ENCODE measurements at regions not wholly inside any gene's neighbourhood (a gene's known extent, or its start where the extent isn't known, plus 50 kb on each side); places are given as distances from the start of the nearest gene placed in this dataset.
"Not testable (repeated sequence)": the region's sequence is repeated elsewhere in the genome, so short reads cannot be mapped to it uniquely, and the experiment has no call there.

DNA sequence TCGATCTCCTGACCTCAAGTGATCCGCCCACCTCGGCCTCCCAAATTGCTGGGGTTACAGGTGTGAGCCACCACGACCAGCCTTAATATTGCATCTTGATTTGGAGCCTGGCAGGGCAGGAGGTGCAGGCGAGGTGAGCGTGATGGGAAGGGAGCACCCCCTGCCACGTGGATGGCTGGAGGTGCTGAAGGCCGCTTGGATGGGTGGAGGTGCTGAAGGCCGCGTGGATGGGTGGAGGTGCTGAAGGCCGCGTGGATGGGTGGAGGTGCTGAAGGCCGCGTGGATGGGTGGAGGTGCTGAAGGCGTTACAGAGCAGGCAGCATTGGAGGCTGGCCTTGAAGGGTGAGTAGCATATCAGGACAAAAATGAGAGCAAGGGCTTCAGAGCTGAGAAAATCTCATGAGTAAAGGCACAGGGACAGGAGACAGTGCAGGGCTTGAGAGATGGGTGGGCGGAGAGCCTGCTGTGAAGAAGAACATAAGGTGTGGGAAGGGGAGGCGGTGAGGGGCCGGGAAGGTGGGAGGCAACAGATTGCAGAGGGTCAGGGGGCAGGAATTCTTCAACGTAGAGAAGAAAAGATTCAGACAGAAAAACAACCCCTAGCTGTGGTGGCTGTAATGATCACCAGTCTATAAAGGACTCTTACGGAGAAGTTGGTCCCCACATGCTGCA lies 101.7 kb upstream of the SEC14L1 start:
- no peak for DNase-seq

DNA sequence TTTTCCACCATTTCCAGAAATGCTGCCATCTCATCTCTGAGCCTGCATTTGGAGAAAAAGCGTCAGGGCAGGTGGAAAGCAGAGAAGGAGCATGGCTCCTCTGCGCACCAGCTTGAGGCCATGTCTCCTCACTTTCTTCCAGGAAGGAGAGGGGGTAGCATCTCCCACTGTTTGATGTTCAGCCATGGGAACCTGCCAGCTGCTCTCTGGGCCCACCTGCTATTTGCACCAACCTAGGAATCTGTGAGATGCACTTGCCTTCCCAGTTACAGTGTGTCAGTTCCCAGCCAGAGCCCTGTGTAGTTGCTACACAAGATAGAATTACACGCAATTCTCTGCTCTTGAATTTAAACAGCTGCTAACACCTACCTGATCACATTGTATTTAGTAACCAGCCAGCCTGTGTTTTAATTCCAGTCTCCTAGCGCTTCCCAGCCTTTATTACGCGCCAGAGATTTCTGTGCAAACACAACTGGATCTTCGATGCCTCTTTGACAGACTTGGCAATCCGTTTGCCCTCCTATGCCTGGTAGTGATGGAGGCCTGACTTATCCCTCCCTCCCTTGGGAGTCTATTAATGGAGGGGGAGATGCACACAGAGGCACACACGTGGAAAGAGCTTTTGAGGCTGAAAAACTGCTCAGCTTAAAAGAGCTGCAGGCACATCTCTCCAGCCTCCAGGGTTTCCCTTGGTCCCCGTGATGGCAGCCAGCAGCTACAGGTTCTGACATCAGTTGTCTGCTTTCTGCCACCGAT lies 98.1 kb upstream of the SEC14L1 start:
- no peak for DNase-seq

DNA sequence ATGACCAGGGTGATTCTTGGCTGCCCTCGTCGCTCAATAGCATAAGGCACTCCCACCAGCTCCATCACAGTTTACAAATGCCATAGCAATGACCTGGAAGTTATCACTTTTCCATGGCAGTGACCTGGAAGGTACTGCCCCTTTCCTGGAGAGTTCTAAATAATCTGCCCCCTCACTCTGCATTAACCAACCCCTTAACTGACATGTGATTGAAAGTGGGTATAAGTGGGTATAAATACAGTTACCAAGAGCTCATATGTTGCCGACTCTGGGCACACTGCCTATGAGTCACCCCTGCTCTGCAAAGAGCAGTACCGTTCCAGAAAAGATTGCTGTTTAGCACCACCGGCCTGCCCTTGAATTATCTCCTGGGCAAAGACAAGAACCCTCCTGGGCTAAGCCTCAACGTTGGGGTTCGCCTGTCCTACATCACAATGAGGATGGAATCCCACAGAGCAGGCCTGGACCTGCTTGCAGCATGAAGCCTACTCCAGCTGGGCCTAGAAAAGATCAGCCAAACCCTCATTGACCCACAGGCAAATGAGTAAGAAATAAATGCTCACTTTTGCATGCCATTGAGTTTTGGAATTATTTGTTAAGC lies 95.2 kb upstream of the SEC14L1 start:
- no peak for DNase-seq

DNA sequence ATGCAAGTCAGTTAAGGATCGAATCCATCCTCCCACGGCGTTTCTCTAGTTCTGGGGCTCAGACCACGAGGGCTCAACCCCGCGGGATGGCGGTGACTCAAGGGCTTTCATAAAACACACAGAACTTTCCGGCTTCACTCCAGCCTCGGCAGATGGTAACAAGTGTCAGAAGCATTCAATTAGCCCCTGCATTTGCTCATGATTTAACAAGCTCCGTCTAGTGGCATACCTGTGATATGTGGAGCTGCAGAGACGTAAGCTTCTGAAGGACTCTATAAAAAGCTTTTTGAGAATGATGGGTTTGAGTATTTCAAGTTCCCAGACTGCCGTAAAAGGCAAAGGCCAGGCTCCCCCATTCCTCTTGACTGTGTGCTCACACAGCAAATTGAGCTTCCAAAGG lies 91.3 kb upstream of the SEC14L1 start:
- no peak for DNase-seq

DNA sequence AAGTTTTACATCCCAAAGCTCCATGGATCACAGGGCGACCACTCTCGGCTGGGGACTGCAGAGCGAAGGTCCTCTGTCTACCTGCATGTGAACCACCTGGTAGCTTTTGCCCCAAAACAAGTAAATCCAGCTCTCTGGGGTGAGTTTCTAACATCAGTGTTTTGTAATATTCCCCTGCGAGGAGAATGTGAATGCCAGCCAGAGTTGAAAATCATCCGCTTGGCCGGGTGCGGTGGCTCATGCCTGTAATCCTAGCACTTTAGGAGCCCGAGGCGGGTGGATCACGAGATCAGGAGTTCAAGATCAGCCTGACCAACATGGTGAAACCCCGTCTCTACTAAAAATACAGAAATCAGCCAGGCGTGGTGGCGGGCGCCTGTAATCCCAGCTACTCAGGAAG lies 89.9 kb upstream of the SEC14L1 start:
- not testable (repeated sequence) for DNase-seq

DNA sequence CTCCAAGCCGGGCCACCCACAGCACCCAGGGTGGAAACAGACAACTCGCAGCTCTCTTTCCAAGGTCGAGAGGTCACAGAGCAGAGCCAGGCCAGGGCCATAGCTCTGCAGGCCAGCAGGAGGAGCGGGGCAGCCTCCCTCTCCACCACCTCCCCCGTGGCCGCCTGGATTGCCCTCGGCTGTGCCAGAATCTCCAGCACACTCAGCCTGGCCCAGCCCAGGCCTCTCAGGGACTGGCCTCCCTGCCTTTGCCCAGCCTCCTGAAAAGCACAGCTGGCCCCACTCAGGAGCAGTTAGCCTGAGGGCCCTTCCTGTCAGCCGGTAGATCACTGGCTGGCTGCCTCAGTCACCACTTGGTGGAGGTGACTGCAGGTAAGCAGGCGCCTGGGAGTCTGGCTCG lies 85.8 kb upstream of the SEC14L1 start:
- DNase-seq = no peak

DNA sequence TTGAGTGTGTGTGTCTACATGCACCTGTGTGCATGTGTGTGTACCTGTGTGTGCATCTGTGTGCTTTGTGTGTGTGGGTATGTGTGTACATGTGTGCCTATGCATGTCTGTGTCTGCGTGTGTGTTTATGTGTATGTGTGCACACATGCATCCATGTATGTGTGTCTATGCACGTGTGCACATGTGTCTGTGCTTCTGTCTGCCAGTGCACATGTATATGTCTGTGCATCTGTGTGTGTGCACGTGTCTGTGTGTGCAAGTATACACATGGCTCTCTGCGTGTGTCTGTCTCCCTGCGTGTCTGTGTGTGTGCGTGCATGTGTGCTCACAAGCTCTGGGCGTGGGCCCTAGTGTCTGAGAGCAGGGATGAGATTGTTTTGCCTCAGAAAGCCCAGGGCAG lies 85.3 kb upstream of the SEC14L1 start:
- DNase-seq = no peak

DNA sequence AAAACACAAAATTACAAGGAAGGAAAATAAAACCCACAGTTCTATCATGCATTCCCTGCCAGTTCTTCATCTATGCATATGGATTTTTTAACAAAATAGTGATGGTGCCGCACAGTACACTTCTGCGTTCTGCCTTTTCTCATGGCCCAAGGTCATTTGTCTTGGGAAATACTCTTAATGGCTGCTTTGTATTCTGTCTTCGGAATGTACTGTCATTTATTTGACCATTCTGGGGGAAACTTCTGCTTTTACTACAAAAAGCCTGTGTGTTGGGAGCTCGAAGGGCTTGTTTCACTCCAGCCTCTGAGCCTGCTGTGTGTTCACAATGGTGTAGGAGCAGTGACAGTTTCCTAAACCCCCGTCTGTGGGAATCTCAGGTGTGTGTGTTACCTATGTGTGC lies 82.8 kb upstream of the SEC14L1 start:
- no peak for DNase-seq

DNA sequence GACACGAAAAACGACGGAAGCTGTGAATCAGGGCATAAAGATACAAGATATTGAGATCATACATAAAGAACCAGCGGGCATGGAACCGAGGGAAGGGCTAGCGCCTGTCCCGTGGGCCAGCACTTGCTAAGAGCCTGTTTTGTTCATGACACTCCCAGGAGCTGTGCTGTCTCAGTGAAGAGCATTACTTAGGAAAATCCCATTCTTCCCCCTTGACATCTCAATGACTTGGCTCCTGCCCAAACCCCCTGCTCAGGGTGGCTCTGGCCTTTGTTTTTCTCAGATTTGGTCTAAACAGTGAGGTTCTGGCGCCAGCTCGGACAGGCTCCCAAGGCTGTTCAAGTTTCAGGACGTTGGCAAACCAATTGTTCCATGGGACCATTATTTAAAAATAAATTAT lies 79.1 kb upstream of the SEC14L1 start:
- DNase-seq = no peak

DNA sequence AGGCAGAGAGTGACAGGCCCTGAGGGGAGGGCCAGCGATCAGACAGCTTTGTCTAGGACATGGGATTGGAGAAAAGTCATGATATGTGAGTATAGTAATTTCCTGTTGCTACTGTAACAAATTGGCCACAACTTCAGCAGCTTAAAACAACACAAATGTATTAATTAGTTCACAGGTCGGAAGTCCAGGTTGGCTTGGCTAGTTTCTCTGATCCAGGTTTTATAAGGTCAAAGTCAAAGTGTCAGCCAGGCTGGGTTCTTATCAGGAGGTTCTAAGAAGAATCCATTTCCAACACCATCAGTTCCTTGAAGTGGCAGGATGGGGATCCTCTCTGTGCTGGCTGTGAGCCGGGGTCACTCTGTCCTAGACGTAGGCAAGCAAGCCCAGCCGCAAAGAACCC lies 76.2 kb upstream of the SEC14L1 start:
- DNase-seq = no peak

DNA sequence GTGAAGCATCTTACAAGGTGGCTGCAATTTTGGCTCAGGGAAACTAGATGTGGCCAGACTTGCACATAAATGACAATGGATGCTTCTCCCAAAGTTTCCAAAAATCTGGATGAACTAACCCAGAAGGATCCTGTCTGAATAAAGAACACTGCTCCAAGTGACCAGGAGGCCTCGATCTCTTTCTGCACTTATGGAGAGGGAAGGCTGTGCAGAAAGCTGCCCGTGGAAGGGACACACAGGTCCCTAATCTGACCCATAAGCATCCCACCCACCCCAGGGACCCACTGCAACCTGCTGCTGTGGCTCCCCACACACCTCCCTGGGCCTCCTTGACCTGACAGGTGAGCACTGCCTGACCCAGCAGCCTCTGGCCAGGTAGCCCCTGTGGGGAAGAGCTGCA lies 74.6 kb upstream of the SEC14L1 start:
- DNase-seq = no peak

DNA sequence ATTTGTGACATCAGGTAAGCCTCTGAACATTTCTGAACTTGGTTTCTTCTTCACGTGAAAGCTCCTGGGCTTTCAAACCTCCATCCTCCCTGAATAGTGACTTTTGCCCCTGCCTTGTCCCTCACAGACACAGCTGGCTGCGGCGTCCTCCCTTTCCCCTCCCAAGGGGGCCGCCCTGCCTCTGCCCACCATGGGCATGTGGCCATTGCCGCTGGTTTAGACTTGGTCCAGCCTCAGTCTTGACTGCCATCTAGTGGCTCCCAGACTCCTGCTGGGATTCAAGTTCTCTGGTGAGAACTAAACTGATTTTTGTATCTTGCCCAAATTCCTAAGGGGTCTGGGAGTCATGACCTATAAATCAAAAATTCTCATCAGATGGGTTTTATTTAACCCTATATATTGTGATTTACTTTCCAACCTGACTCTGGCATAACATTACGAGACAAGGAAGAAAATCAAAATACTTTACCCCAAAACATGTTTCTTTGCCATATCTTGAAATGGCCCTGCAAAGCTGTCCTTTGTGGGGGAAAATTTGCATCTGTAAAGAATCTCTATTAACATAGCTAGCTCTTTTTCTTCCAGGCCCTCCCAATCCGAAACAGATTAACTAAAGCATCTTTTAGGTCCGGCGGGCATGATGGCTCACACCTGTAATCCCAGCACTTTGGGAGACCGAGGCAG lies 73.9 kb upstream of the SEC14L1 start:
- DNase-seq = peak; percentile 4

DNA sequence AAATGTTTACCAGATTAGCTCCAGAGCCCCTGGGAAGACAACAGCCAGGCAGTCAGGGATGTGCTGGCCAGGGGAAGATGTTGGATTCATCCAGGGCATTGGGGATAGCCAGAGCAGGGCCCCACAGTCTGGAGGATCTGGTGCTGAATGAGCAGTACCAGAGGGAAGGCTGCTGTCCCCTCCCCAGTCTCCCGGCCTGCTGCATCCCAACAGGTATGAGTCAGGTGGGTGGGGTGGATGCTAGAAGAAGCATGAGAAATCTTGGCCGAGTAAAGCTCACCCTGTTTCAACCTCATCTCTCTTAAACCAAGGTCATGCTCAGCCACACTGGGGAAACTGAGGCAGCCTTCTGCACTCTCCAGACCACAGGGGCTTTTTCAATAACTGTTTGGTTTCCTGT lies 71.9 kb upstream of the SEC14L1 start:
- no peak for DNase-seq

DNA sequence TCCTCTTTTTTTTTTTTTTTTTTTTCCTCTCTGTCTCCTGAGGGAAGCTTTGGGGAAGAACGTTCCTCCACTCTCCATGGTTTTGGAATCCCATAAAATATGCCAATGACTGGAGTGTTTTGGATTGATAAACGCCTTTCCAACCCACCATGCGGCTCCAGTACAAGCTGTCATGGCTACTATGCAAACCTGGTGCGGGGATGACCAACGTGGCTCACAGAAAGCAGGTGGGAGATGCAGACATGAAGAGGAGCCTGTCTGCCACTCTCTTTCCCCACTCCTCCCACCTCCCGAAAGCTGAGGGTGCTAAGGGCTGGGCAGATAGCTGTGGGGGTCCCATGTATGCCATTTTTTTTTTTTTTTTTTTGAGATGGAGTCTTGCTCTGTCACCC lies 69.9 kb upstream of the SEC14L1 start:
- DNase-seq = no peak

DNA sequence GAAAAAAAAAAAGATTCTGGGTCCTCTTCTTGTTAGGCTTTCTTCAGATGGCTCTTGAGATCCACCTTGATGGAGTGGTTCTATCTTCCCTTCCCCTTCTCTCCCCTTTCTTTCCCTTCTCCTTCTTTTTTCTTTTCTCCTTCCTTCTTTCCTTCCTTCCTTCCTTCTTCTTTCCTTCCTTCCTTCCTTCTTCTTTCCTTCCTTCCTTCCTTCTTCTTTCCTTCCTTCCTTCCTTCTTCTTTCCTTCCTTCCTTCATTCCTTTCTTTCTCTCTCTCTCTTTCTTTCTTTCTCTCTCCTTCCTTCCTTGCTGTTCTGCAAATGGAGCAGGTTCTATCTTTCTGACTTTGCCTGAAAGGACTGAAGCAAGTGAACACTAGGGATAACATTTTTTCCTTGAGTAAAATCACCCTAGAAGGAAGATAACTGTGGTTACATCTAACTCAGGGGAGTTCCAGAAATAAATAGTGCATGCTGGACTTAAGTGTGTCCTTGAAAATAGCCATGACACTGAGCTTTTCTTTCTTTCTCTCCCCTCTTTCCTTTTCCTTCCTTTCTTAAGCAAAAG lies 68.8 kb upstream of the SEC14L1 start:
- no peak for DNase-seq

DNA sequence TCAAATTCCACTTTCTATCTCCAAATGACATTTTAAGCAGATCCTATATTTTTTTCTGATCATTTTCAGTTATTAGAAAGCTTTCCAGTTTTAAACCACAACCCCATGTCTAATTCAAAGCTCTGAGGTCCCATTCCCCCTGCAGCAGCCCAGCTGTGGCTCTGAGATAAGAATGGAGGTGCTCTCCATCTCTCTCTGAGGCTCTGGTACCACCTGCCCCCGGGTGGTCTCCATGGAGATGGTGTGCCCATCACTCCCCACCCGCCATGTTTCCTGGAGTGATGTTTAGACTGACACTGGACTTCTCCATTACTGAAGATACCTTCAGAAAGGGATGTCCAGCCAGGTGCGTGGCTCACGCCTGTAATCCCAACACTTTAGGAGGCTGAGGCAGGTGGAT lies 68.1 kb upstream of the SEC14L1 start:
- DNase-seq = no peak

DNA sequence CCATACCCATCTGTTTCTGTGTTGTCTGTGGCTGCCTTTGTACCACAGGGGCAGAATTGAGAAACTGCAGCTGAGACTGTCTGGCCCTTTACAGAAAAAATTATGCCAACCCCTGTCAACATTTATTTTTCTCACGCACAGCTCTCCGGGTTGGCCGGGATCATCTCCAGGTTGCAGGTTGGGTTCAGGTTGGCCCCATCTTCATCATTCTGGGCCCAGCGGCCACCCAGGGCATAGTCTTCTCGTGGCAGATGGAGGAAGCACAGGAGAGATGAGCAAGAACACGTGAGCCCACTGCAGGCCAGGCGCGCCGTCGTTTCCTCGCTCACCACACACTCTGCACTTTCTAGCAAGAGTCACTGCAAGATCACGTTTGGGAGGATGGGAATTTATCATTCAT lies 66.1 kb upstream of the SEC14L1 start:
- no peak for DNase-seq

DNA sequence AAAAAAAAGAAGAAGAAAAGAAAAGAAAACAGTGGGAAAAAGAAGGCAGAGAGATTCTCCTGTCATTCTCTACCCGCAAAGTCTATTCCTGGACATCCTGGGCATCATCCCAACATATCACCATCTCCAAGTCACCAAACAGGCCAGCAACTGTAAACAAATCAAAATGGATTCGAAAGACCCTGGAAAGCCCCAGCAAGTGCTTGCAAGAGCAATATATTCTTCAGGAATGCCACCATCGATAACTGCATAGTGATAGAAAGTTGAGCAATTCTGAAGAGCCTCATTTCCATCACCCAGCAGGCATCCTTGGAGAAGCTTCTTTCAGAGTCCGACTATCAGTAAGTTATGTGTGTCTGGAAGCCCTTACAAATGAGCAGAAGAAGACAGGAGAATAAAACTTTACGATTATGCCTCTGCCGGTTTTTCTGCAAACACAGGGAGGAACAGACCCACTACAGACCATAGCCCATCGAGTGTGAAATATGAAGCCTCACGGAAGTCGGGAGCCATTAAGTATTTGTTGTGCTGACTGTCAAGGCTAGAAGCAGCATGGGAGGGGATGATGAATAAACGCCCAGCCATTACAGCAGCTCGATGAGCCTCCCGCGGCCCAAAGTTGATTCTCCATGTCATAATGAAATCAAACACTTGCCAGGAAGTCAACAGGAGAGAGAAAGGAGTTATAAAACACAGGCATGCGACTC lies 64.5 kb upstream of the SEC14L1 start:
- DNase-seq = no peak

DNA sequence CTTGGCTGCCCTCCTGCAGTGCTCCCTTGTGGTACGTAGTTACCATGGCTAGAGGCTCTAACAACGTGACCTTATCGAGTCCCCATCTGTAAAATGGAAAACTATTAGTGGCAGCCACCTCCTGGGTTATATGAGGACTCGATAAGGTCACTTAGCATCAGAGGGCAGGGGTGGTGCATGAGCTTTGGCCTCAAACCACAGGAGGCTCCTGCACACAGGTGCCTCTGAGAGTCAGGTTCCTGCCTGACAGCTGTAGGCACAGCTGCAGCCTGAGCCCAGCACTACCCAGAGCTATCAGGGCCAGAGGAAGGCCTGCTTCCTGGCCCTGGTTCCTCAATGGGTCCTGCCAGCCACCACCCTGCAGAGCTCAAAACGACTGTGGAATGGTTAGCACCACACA lies 57.2 kb upstream of the SEC14L1 start:
- DNase-seq = no peak

DNA sequence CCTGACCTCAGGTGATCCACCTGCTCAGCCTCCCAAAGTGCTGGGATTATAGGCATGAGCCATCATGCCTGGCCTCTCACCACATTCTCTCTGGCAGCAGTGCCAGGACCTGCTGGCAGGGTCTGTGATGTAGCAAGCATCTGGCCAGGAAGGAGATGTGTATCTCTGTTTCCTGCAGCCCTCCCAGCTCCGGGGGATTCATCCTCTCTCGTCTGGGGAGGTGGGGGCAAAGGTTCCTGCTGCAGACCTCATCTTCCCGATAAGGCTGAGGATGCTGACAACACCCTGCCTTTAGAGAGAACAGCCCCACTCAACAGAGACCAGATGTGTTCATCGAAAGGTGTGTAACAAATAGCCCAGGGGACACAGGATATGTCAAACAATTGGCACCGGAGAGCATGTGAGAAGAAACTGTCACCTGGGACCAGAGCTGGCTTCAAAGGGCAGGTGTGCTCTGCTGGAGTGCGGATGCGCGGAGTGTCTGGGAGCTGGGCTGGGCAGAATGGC lies 54.8 kb upstream of the SEC14L1 start:
- DNase-seq = no peak

DNA sequence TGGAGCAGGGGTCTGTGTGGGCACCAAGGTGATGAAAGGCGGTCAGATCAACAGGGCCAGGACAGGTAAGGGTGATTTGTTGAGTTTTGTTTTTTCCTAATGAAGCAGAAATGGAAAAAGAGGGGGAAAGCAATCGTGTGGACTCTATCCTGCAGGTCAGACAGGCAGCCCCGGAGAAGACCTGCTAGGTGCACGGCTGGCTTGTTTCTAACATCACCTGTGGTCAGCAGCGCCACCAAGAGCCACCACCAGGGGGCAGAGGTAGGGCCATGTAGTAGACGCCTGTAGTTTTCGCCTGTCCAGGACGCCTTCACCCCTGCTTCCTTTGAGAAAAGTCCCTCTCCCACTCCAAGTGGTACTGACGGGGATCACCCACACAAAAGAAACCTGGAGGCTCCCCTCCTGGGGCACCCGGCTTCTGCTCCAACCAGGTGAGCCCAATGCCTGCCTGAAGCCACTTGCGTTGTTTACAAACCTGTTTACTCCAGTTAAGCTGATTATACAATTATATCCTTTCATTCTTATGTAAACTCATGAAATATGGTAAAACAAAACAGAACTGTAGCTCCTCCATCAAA lies 54.2 kb upstream of the SEC14L1 start:
- DNase-seq = peak; percentile 29
